ENCODE measurements at regions not wholly inside any gene's neighbourhood (a gene's known extent, or its start where the extent isn't known, plus 50 kb on each side); places are given as distances from the start of the nearest gene placed in this dataset.

DNA sequence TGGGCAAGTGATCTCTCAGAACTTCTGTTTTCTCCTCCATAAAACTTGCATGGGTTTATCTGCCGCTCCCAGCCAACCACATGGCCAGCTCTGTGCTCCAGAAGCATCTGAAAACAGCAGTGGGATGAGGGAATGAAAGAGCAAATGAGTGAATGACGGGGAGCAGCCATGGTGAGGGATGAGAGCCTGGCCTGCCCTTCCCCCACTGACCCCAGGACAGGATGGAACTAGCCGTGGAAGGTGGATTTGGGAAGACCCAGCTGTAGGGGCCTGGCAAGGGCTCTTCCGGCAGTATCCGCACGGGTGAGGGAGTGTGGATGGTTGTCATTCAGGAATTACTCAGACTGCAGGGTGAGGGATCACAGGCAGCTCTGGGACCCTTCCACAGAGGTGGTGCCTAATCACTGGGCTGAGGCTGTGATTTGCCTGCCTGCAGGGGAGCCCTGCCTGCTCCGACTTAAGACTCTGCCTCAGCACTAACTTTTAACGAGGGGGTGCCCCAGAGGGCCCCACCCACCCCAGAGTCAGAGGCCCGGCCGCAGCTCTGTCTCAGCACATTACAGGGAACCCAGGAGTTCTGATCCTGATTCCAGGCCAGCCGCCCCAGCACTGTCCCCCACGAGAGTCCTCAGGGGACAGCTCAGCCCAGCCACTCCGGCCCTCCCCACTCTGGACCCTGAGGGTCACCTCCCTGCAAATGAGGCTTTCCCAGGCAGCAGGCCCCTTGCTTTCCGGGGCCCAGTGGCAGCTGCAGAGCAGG is 136.8 kb upstream of the C14orf180 start:
- intact Hi-C loops (cut with micrococcal nuclease) = no loop called here
- H2AFZ ChIP-seq (ENCODE audit: insufficient read depth, low read depth, low read length, poor library complexity, severe bottlenecking) = no peak overlapping the region
- TF ChIP-seq, protein P1, sequence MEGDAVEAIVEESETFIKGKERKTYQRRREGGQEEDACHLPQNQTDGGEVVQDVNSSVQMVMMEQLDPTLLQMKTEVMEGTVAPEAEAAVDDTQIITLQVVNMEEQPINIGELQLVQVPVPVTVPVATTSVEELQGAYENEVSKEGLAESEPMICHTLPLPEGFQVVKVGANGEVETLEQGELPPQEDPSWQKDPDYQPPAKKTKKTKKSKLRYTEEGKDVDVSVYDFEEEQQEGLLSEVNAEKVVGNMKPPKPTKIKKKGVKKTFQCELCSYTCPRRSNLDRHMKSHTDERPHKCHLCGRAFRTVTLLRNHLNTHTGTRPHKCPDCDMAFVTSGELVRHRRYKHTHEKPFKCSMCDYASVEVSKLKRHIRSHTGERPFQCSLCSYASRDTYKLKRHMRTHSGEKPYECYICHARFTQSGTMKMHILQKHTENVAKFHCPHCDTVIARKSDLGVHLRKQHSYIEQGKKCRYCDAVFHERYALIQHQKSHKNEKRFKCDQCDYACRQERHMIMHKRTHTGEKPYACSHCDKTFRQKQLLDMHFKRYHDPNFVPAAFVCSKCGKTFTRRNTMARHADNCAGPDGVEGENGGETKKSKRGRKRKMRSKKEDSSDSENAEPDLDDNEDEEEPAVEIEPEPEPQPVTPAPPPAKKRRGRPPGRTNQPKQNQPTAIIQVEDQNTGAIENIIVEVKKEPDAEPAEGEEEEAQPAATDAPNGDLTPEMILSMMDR (IDR thresholded peaks at IDR 0.05) = no peak
- TF ChIP-seq EZH2 (IDR thresholded peaks at IDR 0.05; ENCODE audit: borderline replicate concordance, insufficient read depth, low read depth, low read length, poor library complexity, severe bottlenecking) = no peak
- Mint-ChIP-seq H3K4me1 (no peaks in the 10 kb centered on the region), H3K4me3 (no peak overlapping the region), H3K27me3 (peaks cover 16% of the 10 kb centered on the region), H3K27ac (no peak overlapping the region), H3K9me3 (ENCODE audit: insufficient read depth) (peaks cover 1% of the 10 kb centered on the region)
- H3K4me2 ChIP-seq (replicated peaks; ENCODE audit: low read depth, low read length, poor library complexity, severe bottlenecking) = no peak overlapping the region
- H3K9me3 ChIP-seq (ENCODE audit: control extremely low read depth in 1 of 3, control insufficient read depth in 2 of 3, insufficient read depth in 1 of 3, low read length in 2 of 3) = no peaks in the 10 kb centered on the region
- no peaks in the 10 kb centered on the region for H4K20me1 ChIP-seq (ENCODE audit: control insufficient read depth, insufficient read depth, low read length, poor library complexity, severe bottlenecking)
- no peak overlapping the region for H3K9ac ChIP-seq (ENCODE audit: low read length)
- H3K36me3 ChIP-seq (replicated peaks in 1 of 2; ENCODE audit: control extremely low read depth in 1 of 2, control insufficient read depth in 1 of 2, extremely low read depth in 1 of 2, insufficient read depth in 2 of 2, low read length in 1 of 2) = no peaks in the 10 kb centered on the region
- no peaks in the 10 kb centered on the region for H3K79me2 ChIP-seq (ENCODE audit: control insufficient read depth, insufficient read depth, low read length)
- DNase-seq (no peak), ATAC-seq (ENCODE audit: low read depth) (no peak)
- H3K27me3 ChIP-seq (replicated peaks in 1 of 4; ENCODE audit: control extremely low read depth in 1 of 4, control insufficient read depth in 3 of 4, insufficient read depth in 4 of 4, low read length in 3 of 4) = peaks cover 0 to 15% (median 4%) of the 10 kb centered on the region in 4 experiments
- no peaks in the 10 kb centered on the region for H3K4me1 ChIP-seq (ENCODE audit: control insufficient read depth in 2 of 2, insufficient read depth in 2 of 2, low read length in 2 of 2)
- H3K4me3 ChIP-seq (ENCODE audit: control extremely low read depth in 1 of 5, extremely low read depth in 1 of 5, insufficient read depth in 1 of 5, low read depth in 2 of 5, low read length in 4 of 5) = no peak overlapping the region
- no peak overlapping the region for H3K27ac ChIP-seq (ENCODE audit: low read length in 2 of 2)
- WGBS (ENCODE audit: insufficient coverage) = 82% methylated on average over 14 of the region's 14 CpGs
- POLR2A ChIA-PET = no interaction called here
- CTCF ChIA-PET = no interaction called here

DNA sequence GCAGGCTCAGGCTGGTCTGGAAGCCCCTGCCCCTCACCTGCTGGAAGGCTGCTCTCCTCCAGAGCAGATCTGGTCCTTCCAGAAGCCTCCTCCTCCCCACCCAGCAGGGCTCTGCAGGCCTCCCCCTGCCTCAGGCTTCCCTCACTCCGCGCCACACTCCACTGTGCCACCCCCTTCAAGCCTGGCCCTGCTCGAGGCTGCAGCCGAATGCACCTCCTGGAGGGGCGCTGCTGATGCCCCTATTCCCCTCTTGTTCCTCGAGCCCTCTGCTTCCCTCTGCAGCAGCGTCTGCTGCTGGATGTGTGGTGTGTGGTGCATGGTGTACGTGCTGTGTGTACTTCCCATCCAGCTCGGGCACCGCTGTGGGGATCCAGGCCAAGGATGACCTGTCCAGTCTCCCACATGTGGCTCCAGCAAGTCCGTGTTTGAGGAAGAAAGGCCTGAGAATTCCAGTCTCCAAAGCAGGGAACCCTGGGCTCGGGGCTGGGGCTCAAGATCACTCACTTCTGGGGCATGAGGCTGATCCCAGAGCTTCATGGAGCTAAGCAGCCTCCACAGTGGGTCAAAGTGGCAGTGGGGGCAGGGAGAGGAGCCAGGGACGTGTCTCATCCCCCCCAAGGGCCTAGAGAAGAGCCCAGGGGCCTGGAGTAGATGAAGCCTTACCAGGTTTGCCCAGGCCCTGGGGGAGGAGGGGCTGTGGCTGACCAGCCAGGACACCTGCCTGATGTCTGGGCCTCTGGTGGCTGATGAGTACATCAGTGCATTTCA is 136.0 kb upstream of the C14orf180 start:
- H3K4me3 Mint-ChIP-seq = no peak overlapping the region
- intact Hi-C loops (cut with micrococcal nuclease) = no loop called here
- H3K27me3 Mint-ChIP-seq = peaks cover 22% of the 10 kb centered on the region
- no peak for TF ChIP-seq EZH2 (IDR thresholded peaks at IDR 0.05; ENCODE audit: borderline replicate concordance, insufficient read depth, low read depth, low read length, poor library complexity, severe bottlenecking)
- TF ChIP-seq, protein P1 (IDR thresholded peaks at IDR 0.05) = no peak
- Histone ChIP-seq H3K79me2 (ENCODE audit: control insufficient read depth, insufficient read depth, low read length) (no peaks in the 10 kb centered on the region), H4K20me1 (ENCODE audit: control insufficient read depth, insufficient read depth, low read length, poor library complexity, severe bottlenecking) (no peaks in the 10 kb centered on the region), H3K4me2 (replicated peaks; ENCODE audit: low read depth, low read length, poor library complexity, severe bottlenecking) (no peak overlapping the region), H3K4me3 (ENCODE audit: control extremely low read depth in 1 of 5, extremely low read depth in 1 of 5, insufficient read depth in 1 of 5, low read depth in 2 of 5, low read length in 4 of 5) (no peak overlapping the region), H2AFZ (ENCODE audit: insufficient read depth, low read depth, low read length, poor library complexity, severe bottlenecking) (no peak overlapping the region), H3K27ac (ENCODE audit: low read length in 2 of 2) (no peak overlapping the region), H3K27me3 (replicated peaks in 1 of 4; ENCODE audit: control extremely low read depth in 1 of 4, control insufficient read depth in 3 of 4, insufficient read depth in 4 of 4, low read length in 3 of 4) (peaks cover 0 to 21% (median 11%) of the 10 kb centered on the region in 4 experiments), H3K9me3 (ENCODE audit: control extremely low read depth in 1 of 3, control insufficient read depth in 2 of 3, insufficient read depth in 1 of 3, low read length in 2 of 3) (peaks cover 0 to 7% (median 0%) of the 10 kb centered on the region in 3 donors), H3K36me3 (replicated peaks in 1 of 2; ENCODE audit: control extremely low read depth in 1 of 2, control insufficient read depth in 1 of 2, extremely low read depth in 1 of 2, insufficient read depth in 2 of 2, low read length in 1 of 2) (no peaks in the 10 kb centered on the region), H3K9ac (ENCODE audit: low read length) (no peak overlapping the region), H3K4me1 (ENCODE audit: control insufficient read depth in 2 of 2, insufficient read depth in 2 of 2, low read length in 2 of 2) (no peaks in the 10 kb centered on the region)
- POLR2A ChIA-PET = no interaction called here
- no peak overlapping the region for H3K27ac Mint-ChIP-seq
- 68% methylated on average over 13 of the region's 13 CpGs for WGBS (ENCODE audit: insufficient coverage)
- ATAC-seq (ENCODE audit: low read depth) (no peak), DNase-seq (no peak)
- CTCF ChIA-PET = no interaction called here
- H3K9me3 Mint-ChIP-seq (ENCODE audit: insufficient read depth) = peaks cover 3% of the 10 kb centered on the region
- H3K4me1 Mint-ChIP-seq = no peaks in the 10 kb centered on the region
